ENCODE measurements at regions not wholly inside any gene's neighbourhood (a gene's known extent, or its start where the extent isn't known, plus 50 kb on each side); places are given as distances from the start of the nearest gene placed in this dataset.

- TF ChIP-seq REST (IDR thresholded peaks at IDR 0.05), result no peak
- TF ChIP-seq NR3C1 (IDR thresholded peaks at IDR 0.05), result no peak
- no peak for TF ChIP-seq HDAC2 (IDR thresholded peaks at IDR 0.05)
- no peak for TF ChIP-seq ZNF302 (CRISPR knock-in tag; IDR thresholded peaks at IDR 0.05)
- TF ChIP-seq ZFP36 (IDR thresholded peaks at IDR 0.05; ENCODE audit: borderline replicate concordance, partially characterized antibody), result no peak
Observed at GRCh38 chr10:83354456-83354855, 784.9 kb upstream of the GHITM start (continued).

- no peak overlapping the region for H3K4me2 ChIP-seq
- 6% methylated on average over 1 of the region's 1 CpG for WGBS (ENCODE audit: missing lambda C conversion rate)
- ChIA-PET POLR2A (no interaction called here), CTCF (no interaction called here)
- H3K4me3 ChIP-seq, result no peak overlapping the region
- no peak for ATAC-seq
- H3K9me3 ChIP-seq, result no peaks in the 10 kb centered on the region; the same call in 2 of the 3 replicates
- H3K4me1 ChIP-seq, result no peaks in the 10 kb centered on the region
- no peak for DNase-seq (ENCODE audit: low read depth in 1 of 2, low spot score in 1 of 2)
- no peak for TF ChIP-seq RARB (CRISPR knock-in tag; IDR thresholded peaks at IDR 0.05)
- TF ChIP-seq, protein P1, sequence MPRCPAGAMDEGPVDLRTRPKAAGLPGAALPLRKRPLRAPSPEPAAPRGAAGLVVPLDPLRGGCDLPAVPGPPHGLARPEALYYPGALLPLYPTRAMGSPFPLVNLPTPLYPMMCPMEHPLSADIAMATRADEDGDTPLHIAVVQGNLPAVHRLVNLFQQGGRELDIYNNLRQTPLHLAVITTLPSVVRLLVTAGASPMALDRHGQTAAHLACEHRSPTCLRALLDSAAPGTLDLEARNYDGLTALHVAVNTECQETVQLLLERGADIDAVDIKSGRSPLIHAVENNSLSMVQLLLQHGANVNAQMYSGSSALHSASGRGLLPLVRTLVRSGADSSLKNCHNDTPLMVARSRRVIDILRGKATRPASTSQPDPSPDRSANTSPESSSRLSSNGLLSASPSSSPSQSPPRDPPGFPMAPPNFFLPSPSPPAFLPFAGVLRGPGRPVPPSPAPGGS (IDR thresholded peaks at IDR 0.05), result no peak
- no peak for TF ChIP-seq FOSL2 (IDR thresholded peaks at IDR 0.05)
- TF ChIP-seq FOSL2 (CRISPR knock-in tag; IDR thresholded peaks at IDR 0.05), result no peak
- TF ChIP-seq, protein P2, sequence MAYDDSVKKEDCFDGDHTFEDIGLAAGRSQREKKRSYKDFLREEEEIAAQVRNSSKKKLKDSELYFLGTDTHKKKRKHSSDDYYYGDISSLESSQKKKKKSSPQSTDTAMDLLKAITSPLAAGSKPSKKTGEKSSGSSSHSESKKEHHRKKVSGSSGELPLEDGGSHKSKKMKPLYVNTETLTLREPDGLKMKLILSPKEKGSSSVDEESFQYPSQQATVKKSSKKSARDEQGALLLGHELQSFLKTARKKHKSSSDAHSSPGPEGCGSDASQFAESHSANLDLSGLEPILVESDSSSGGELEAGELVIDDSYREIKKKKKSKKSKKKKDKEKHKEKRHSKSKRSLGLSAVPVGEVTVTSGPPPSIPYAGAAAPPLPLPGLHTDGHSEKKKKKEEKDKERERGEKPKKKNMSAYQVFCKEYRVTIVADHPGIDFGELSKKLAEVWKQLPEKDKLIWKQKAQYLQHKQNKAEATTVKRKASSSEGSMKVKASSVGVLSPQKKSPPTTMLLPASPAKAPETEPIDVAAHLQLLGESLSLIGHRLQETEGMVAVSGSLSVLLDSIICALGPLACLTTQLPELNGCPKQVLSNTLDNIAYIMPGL (CRISPR knock-in tag; IDR thresholded peaks at IDR 0.05; ENCODE audit: borderline replicate concordance), result no peak
- TF ChIP-seq GATA3 (IDR thresholded peaks at IDR 0.05; ENCODE audit: borderline replicate concordance), result no peak
- no peak for FAIRE-seq
- H3K27ac ChIP-seq, result no peak overlapping the region
Observed at GRCh38 chr10:83357004-83357403, 782.3 kb upstream of the GHITM start.

DNA sequence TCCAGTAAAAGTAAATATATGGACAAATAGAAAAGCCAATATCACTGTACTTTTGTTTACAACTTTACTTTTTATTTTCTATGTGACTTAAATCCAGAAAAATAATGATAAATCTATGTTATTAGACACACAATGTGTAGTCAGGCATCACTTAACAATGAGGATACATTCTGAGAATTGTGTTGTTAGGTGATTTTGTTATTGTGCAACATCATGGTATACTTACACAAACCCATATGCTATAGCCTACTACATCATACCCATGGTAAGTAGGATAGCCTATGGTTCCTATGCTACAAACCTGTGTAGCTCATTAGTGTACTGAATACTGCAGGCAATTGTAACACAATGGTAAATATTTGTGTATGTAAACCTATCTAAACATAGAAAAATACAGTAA, 781.7 kb upstream of the GHITM start:
- no peaks in the 10 kb centered on the region; the same call in 2 of the 3 replicates for H3K9me3 ChIP-seq
- H3K27ac ChIP-seq, result no peak overlapping the region
- TF ChIP-seq CEBPB (IDR thresholded peaks at IDR 0.05) (no peak), ZC3H11A (IDR thresholded peaks at IDR 0.05) (no peak), NR3C1 (IDR thresholded peaks at IDR 0.05) (no peak), RARB (CRISPR knock-in tag; IDR thresholded peaks at IDR 0.05) (no peak), HOXA7 (CRISPR knock-in tag; IDR thresholded peaks at IDR 0.05) (no peak), MAFK (IDR thresholded peaks at IDR 0.05; ENCODE audit: partially characterized antibody) (no peak), CBX2 (IDR thresholded peaks at IDR 0.05; ENCODE audit: borderline replicate concordance, low read depth) (no peak), RNF2 (IDR thresholded peaks at IDR 0.05; ENCODE audit: borderline replicate concordance, low read depth) (no peak), FOXS1 (CRISPR knock-in tag; IDR thresholded peaks at IDR 0.05) (no peak)
- no peak overlapping the region for H3K4me3 ChIP-seq
- DNase-seq (ENCODE audit: low read depth in 1 of 2, low spot score in 1 of 2) (no peak), ATAC-seq (no peak), FAIRE-seq (no peak)
- POLR2A ChIA-PET, result no interaction called here
- no peak overlapping the region for H3K4me2 ChIP-seq
- no peaks in the 10 kb centered on the region for H3K4me1 ChIP-seq
- CTCF ChIA-PET, result no interaction called here

Data from A549 (cell line).